NCI-H2196 (cell line): ENCODE measurements at regions not wholly inside any gene's neighbourhood (a gene's known extent, or its start where the extent isn't known, plus 50 kb on each side); places are given as distances from the start of the nearest gene placed in this dataset.
"Not testable (repeated sequence)": the region's sequence is repeated elsewhere in the genome, so short reads cannot be mapped to it uniquely, and the experiment has no call there.

ENCODE experiments used
- DNase-seq: peaks from one replicate; lab custom pipeline; 2025; ENCODE audit not compliant: unreplicated experiment; lab: John Stamatoyannopoulos, UW

DNA sequence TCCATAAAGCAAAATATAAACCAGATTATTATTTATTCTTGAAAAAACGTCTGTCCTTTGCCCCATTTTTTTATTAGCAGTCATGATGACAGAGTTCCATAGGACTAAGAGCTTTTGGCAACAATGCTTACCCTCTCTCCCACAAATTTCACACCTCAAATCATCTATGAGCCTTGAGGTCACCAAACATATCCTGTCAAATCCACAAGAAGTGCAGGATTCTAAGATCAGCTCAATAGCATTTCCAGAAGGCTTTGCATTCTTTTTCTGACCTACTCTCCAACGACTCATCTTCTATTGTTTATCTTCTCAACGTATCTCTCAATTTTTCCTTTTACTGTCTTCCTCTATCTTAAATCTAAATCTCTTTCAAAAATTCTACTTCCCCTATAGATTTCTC lies 619.1 kb upstream of the BCHE start:
- DNase-seq, result no peak

DNA sequence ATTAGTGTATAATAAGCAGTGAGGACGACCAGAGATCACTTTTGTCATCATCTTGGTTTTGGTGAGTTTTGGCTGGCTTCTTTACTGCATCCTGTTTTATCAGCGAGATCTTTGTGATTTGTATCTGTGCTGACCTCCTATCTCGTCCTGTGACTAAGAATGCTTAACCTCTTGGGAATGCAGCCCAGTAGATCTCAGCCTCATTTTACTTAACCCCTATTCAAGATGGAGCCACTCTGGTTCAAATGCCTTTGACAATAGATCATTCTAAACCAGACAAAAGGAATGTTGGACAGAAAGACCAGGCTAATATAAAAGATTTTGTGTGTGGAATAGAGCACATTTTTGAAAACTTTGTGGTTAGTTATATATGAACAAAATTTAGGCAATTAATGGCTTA lies 618.5 kb upstream of the BCHE start:
- no peak for DNase-seq

DNA sequence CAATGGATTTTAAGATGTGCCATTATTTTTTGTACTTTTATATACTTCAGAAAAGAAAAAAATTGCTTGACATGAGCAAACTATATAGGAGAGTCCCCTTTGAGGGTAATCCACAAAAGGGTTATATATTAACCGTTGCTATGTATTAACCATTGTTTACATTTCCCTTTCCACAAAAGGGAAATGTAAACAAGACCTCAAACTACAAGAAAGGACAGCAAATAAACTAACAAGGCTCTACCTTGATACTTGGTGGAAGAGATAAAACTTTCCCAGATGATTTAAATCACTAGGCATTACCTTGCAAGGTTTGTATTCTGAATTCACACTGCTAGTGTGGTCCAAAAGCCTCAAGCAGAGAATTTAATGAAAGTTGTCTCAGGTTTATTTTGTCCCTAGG lies 616.3 kb upstream of the BCHE start:
- DNase-seq, result no peak

DNA sequence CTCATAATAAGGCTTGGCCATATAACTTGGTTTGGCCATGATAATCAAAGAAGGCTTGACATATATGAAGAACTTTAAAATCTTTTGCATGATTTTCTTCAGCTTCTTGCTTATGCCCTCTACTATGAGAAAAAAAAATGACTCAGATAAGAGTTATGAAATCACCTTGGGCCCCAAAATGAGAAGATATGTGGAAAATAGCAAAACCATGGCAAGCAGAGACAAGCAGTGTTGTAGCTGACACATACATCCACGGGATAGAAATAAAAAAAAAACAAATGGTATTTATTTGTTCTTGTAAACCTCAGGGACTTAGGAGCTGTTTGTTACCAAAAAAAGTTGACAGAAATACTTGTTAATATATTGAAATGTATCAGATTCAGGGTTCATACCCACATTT lies 614.8 kb upstream of the BCHE start:
- no peak for DNase-seq

DNA sequence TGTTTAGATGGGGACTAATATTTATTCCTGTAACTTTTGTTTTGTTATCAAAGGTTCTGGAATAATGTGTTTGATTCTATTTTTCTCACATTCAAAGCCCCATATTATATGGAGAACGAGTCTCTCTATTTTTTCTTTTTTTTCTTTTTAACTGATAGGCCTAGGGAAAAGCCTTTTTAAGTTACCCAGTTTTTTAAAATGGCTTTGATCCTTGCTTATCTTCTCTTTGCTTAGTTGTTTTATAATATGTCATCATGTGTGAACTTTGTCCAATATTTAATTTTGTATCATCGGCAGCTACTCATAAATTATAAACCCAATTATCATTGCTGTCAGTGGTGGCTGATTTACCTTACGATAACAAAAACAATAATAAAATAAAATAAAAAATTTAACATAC lies 610.3 kb upstream of the BCHE start:
- no peak for DNase-seq

DNA sequence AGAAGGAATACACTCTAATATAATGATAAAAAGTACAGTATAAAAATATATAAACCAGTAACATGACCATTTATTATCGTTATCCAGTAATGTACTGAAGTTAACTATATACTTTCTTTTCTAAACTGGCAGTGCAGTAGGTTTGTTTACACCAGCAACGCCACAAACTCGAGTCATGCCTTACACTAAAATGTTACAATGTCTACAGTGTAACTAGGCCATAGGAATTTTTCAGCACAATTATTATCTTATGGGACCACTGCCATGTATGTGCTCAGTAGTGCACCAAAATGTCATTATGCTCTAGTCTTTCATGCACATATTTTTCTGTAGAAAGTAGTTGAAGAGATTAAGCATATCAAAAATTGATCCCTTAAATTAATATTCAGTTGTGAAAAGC lies 609.8 kb upstream of the BCHE start:
- no peak for DNase-seq

DNA sequence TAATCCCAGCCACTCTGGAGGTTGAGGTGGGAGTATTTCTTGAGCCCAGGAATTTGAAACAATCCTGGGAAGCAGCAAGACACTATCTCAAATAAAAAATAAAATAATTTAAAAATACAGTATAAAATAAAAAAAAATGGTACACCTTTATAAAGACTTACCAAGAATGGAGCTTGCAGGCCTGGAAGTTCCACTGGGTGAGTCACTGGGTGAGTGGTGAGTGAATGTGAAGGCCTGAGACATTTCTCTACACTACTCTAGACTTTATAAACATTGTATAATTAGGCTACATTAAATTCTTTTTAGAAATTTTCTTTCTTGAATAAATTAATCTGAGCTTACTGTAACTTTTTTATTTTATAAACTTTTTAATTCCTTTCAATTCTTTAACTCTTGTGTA lies 609.1 kb upstream of the BCHE start:
- DNase-seq, result no peak

DNA sequence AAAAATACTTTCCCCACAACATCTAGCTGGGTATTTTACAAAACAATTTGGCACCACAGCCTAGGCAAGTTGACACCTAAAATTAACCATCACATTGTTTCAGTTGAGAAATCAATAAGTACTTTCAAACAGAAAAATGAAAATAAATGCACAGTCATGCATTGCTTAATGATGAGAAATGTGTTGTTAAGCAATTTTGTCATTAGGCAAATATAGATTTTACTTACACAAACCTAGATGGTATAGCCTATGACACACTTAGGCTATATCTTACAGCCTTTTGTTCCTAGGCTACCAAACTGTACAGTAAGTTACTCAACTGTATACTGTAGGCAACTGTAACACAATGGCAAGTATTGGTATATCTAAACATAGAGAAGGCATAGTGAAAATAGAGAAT lies 608.6 kb upstream of the BCHE start:
- no peak for DNase-seq

DNA sequence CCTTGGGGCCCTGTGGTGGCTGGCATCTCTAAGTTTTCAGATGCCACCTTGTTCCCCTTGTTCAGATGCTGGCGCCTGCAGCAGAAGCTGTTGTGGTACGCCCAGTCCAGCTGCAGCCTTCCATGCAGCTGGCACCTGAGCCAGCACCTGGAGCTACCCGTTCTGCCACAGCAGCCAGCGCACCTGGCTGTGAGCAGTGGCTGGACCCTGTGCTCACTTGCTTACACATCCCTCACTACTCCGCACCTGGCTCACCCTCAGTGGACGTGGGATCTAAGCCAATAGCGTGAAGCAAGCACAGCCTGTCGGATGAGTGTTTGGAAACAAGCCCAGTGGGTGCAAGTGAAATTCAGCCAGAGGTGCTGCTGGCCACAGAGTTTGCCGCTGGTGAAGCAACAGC lies 607.5 kb upstream of the BCHE start:
- DNase-seq, result peak; percentile 11

DNA sequence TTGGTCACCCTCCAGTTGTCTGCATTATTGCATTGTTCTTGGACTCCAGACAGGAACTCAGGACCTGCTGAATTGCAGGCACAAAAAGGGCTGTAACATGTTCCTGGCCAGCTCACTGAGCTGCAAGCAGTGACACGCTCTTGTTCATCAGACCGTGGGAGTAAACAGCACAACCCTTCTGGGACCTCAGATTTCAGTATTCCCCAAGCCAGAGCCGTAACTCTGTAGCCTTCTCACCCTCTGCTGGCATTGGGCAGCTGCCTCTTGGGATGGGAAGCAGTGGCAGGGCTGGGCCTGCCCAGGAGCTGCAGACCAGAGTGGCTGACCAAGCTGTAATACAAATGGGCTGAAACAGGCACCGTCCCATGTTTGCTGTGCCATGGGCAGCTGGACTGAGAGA lies 607.1 kb upstream of the BCHE start:
- DNase-seq, result no peak

DNA sequence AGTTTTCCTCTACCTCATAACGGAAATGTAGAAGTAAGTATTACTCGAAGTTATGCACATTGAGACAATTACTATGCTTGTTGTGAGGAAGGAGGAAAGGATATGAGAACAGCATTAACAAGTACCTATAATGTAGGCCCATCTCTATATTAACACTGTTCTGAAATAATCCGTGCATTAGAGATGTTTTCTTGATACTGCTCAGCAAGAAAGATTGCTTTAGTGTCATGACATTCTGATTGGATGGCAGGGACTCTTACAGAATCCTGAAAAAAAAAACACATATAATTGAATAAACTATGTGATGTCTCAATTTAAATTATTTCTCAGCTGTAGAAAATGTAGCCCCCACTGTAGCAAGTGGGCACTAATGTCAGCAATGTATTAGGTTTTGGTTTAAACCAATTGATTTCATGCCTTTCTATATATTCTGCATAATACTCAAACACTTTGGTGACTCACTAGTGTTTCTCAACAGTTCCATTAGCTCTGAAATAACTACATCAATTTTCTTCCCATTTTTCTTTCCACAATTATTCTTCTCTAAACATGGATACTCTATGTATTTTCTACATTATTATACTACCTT lies 598.3 kb upstream of the BCHE start:
- DNase-seq, result no peak

DNA sequence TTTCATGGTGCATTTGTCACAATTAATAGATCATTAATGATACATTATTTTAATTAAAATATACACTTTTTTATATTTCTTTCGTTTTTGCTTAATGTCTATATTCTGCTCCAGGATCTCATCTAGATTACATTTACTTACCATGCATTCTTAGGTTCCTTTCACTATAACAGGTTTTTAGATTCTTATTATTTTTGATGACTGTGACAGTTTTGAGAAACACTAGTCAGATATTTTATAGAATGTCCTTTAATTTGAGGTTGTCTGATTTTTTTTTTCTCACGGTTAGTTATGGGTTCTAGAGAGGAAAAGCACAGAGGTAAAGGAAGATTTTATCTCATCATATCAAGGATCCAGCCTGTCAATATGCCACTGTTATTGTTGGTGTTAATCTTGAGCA lies 595.8 kb upstream of the BCHE start:
- DNase-seq, result no peak

DNA sequence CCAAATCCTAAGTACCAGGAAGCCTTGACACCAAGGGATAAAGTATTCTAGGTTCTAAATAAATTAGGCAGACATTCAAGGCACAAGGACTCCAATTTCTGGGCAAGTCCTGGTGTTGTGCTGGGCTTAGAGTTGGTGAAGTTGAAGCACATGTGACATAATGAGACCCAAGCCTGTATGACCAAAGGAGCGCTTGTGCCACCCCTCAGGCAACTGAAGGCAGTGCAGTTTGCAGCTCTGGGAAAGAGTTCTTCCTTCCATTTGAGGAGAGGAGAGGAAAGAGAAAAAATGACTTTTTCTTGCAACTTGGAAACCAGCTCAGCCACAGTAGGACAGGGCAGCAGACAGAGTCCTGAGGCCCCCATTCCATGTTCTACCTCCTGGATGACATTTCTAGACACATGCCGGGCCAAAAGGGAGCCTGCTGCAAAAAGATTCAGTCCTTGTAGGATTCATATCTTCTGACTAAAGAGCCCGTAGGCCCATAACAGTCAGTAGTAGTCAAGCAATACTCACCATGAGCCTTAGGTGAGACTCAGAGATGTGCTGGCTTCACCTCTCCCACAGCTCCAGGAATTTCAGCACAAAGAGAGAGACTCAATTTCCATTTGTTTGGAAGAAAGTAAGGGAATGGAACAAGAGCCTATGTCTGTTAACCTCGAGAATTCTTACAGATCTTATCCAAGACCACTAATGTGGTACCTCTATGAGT lies 588.8 kb upstream of the BCHE start:
- no peak for DNase-seq

DNA sequence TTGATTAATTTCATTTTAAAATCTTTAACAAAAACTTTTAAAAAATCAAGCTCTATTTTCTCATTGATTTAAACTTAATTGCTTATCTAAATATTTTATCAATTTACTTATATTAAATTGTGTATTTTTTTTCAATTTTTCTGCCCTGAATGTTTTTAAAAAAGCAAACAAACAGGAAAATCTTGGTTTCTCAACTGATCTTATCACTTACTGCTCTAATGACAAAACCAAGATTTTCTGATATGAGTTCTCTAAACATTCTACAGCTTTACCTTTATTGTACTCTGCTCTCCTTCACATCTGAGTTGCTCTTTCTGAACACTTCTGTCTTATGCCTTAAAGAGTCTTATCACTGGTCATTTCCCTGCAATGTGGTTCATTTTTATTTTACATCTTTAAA lies 587.8 kb upstream of the BCHE start:
- no peak for DNase-seq

DNA sequence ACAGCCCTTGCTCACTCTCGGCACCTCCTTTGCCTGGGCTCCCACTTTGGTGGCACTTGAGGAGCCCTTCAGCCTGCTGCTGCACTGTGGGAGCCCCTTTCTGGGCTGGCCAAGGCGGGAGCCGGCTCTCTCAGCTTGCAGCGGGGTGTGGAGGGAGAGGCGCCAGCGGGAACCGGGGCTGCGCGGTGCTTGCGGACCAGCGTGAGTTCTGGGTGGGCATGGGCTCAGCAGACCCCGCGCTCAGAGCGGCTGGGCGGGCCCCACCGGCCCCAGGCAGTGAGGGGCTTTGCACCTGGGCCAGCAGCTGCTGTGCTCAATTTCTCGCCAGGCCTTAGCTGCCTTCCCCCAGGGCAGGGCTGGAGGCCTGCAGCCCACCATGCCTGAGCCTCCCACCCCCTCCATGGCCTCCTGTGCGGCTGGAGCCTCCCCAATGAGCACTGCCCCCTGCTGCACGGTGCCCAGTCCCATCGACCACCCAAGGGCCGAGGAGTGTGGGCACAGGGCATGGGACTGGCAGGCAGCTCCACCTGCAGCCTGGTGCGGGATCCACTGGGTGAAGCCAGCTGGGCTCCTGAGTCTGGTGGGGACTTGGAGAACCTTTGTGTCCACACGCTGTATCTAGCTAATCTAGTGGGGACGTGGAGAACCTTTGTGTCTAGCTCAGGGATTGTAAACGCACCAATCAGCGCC lies 586.7 kb upstream of the BCHE start:
- DNase-seq, result not testable (repeated sequence)

DNA sequence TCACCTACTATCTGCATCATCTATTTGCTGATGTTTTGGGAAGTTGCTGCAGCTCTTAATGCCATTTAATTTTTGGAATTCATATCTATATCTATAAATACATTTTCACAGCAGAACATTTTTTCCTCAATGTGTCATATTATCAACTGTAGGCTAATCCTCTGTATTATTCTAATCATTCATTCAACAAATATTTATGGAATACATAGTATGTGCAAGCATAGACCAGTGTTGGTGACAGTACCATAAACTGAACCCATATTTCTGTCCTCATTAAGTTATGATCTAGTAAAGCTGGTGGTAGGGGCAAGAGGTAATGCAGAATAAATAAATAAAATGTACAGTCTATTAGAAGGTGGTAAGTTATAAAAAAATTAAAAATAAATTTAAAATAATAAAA lies 585.3 kb upstream of the BCHE start:
- DNase-seq, result no peak

DNA sequence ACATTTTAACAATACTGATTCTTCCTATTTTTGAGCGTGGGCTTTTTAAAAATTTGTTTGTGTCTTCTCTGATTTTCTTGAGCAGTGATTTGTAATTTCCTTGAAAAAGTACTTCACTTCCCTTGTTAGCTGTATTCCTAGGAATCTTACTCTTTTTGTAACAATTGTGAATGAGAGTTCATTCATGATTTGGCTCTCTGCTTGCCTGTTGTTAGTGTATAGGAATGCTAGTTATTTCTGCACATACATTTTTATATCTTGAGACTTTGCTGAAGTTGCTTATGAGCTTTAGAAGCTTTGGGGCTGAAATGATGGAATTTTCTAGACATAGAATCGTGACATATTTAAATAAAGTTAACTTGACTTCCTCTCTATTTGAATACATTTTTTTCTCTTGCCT lies 582.8 kb upstream of the BCHE start:
- no peak for DNase-seq

DNA sequence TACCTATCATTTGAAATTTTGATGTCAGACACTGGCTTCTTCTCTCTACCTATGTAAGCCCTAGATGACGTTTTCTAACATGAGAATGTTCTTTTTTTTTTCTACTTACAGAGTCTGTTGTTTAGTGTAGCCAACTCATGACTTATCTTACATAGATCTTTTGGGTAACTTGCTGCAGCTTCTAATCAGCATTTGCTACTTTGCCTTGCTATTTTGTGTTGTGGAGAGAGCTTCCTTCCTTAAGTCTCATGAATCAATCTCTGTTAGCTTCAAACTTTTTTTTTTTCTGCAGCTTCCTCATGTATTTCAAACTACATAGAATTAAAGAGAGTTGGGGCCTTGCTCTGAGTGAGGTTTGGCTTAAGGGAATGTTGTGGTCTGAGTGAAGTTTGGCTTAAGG lies 568.7 kb upstream of the BCHE start:
- no peak for DNase-seq

DNA sequence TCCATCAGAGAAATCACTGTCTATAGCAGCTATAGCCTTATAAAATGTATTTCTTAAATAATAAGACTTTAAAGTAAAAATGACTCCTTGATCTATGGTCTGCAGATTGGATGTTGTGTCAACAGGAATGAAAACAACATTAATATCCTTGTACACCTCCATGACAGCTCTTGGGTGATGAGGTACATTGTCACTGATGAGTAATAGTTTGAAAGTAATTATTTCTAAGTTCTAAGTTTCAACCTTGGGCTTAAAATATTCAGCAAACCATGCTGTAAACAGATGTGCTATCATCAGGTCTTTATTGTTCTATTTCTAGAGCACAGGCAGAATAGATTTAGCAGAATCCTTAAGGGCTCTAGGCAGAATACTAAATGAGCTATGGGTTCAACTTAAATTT lies 568.2 kb upstream of the BCHE start:
- no peak for DNase-seq

DNA sequence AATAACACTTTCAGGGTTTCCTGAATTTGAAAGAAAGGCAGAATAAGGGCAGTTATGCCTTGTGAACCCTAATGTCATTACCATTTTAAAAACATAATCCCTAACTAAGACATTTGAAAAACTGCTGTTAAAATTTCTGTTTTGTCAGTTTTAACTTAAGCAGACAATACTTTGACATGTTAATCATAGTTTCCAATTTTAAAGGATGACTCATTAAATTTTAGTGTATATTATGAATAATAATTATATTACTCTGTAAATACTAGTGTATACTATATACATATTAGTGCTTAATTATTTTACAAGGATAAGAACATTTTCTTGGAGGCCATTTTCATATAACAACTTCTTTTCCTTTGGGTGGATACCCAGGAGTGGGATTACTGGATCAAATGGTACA lies 553.1 kb upstream of the BCHE start:
- no peak for DNase-seq

DNA sequence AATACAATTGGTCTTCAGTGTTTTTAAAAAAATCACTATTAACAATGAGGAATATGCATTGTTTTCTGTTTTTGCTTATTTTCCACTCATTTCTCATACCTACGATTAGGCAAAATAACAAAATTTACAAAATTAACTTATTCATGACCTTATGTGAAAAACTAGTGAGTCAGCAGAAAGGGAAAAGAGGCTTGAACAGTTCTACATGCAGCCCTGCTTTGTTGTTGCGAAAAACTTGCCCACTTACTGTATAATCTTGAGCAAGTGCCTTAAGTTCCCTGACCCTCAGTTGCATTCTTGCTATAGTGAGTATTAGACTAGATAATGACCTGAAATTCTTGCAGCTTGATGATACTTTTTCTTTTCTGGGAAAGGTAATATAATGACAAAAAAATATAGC lies 551.1 kb upstream of the BCHE start:
- no peak for DNase-seq

DNA sequence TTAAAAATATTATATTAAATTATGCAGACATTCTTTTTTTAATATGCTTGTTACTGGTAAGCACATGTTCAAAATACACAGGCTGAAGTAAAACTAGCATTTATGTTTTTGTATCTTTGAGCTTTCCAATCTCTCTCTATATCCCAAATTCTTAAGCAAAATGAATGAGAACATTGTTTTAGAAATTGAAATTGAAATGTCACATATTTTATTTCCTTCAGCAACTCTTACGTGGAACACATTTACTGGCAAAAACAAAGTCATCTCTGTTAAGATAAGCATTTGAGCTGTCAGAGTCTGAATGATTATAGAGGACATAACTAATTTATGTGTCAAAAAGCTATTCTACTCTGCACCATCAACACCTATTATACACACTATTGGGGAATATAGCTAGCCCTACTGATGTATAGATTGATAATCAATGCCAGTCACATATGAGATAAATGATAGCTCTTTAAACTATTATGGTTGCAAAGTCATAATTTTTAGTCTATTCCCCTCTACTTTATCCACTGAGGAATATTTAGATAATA lies 535.4 kb upstream of the BCHE start:
- DNase-seq, result no peak
